T-cell (primary cell): ENCODE measurements at regions not wholly inside any gene's neighbourhood (a gene's known extent, or its start where the extent isn't known, plus 50 kb on each side); places are given as distances from the start of the nearest gene placed in this dataset.

Experiments
- ATAC-seq, 4 experiments: fragments of 200-7000 bp in 3 of 4; fragments of 150-1000 bp in 1 of 4; cut with Tn5 transposase; replicated peaks in 1 of 4; 1 replicate in 3 of 4; 2 replicates in 1 of 4; pipeline ENCODE4 v1.10.0; 2021; ENCODE audit warnings: moderate library complexity in 3 of 4, mild to moderate bottlenecking in 2 of 4, moderate number of reproducible peaks in 1 of 4
- CTCF ChIA-PET, 2 donors: fragments of 300-600 bp; sonication (Branson Sonifier 250); formaldehyde crosslinking; loops; one replicate each; lab custom pipeline; 2022; ENCODE audit warnings: antibody characterized with exemption in 2 of 2; lab: Charles Lee
- POLR2A ChIA-PET, 2 donors: fragments of 300-600 bp; sonication (Branson Sonifier 250); formaldehyde crosslinking; loops; one replicate each; lab custom pipeline; 2022; ENCODE audit warnings: antibody characterized with exemption in 2 of 2; lab: Charles Lee
- DNase-seq, 35 experiments: peaks; one replicate each; pipeline versions ENCODE4 v3.0.0 to v3.0.0-alpha.2; 2013 to 2023
- H3K27ac ChIP-seq: one replicate; pipeline ENCODE4 v1.5.1; 2013; ENCODE audit warnings: low read length
- H3K27me3 ChIP-seq, 2 experiments: replicated peaks in 1 of 2; 1 replicate in 1 of 2; 2 replicates in 1 of 2; pipeline versions ENCODE4 v1.6.1 to v1.7.0; 2013; ENCODE audit warnings: low read length in 1 of 2, mixed read lengths in 1 of 2; ENCODE audit not compliant: control insufficient read depth in 2 of 2, insufficient read depth in 2 of 2; ENCODE audit errors: extremely low read depth in 1 of 2
- H3K36me3 ChIP-seq, 2 donors: 1 replicate in 1 of 2; 2 replicates in 1 of 2; pipeline versions ENCODE4 v1.6.1 to v1.7.0; 2013; ENCODE audit warnings: low read length in 1 of 2; ENCODE audit not compliant: control insufficient read depth in 2 of 2, insufficient read depth in 1 of 2; ENCODE audit errors: extremely low read depth in 1 of 2
- H3K4me1 ChIP-seq, 2 experiments: 1 replicate in 1 of 2; 2 replicates in 1 of 2; pipeline versions ENCODE4 v1.6.1 to v1.7.0; 2013; ENCODE audit warnings: low read length in 2 of 2, mixed read lengths in 1 of 2; ENCODE audit not compliant: insufficient read depth in 2 of 2, control insufficient read depth in 1 of 2; ENCODE audit errors: extremely low read depth in 1 of 2
- H3K4me3 ChIP-seq, 2 donors: 1 replicate in 1 of 2; 2 replicates in 1 of 2; pipeline versions ENCODE4 v1.5.1 to v1.7.0; 2013; ENCODE audit warnings: mild to moderate bottlenecking in 2 of 2, low read length in 1 of 2, moderate library complexity in 1 of 2; ENCODE audit not compliant: control insufficient read depth in 1 of 2; ENCODE audit errors: extremely low read depth in 1 of 2
- H3K9me3 ChIP-seq: 2 replicates; pipeline ENCODE4 v1.7.0; 2013
- H3K27ac Mint-ChIP-seq, 2 donors: one replicate each; pipeline ENCODE4 v1.8.0; 2020 to 2021; ENCODE audit warnings: mild to moderate bottlenecking in 2 of 2, mixed read lengths in 2 of 2
- H3K27me3 Mint-ChIP-seq, 2 donors: one replicate each; pipeline ENCODE4 v1.8.0; 2021 to 2022; ENCODE audit warnings: mixed read lengths in 2 of 2
- H3K36me3 Mint-ChIP-seq: one replicate; pipeline ENCODE4 v1.8.0; 2021; ENCODE audit warnings: mixed read lengths
- H3K4me1 Mint-ChIP-seq, 3 donors: one replicate each; pipeline ENCODE4 v1.8.0; 2020 to 2022; ENCODE audit warnings: mixed read lengths in 3 of 3, mild to moderate bottlenecking in 1 of 3
- H3K4me3 Mint-ChIP-seq, 3 donors: one replicate each; pipeline ENCODE4 v1.8.0; 2020 to 2022; ENCODE audit warnings: mild to moderate bottlenecking in 3 of 3, mixed read lengths in 3 of 3, moderate library complexity in 3 of 3
- H3K9me3 Mint-ChIP-seq, 3 donors: one replicate each; pipeline ENCODE4 v1.8.0; 2020 to 2022; ENCODE audit warnings: mixed read lengths in 3 of 3
- WGBS: methylation state at CpG from one replicate; pipeline ENCODE4 v1.1.5; 2013; ENCODE audit warnings: missing lambda C conversion rate; ENCODE audit not compliant: insufficient coverage; 5-methylcytosine and 5-hydroxymethylcytosine counted together

- H3K4me3 ChIP-seq: no peak overlapping the region
- CTCF ChIA-PET: no interaction called here
- no peak for DNase-seq
- no peaks in the 10 kb centered on the region for H3K4me1 Mint-ChIP-seq
- POLR2A ChIA-PET: no interaction called here
- no peaks in the 10 kb centered on the region for H3K36me3 ChIP-seq
- no CpG with 5 or more reads among the region's 3 CpGs for WGBS
- no peaks in the 10 kb centered on the region for H3K27me3 ChIP-seq
- no peaks in the 10 kb centered on the region for H3K27me3 Mint-ChIP-seq
- no peaks in the 10 kb centered on the region for H3K4me1 ChIP-seq
- no peak overlapping the region for H3K4me3 Mint-ChIP-seq
- H3K27ac ChIP-seq: no peak overlapping the region
- H3K9me3 Mint-ChIP-seq: peaks cover 0 to 10% (median 8%) of the 10 kb centered on the region in 3 donors
- H3K9me3 ChIP-seq: no peaks in the 10 kb centered on the region
- H3K36me3 Mint-ChIP-seq: no peaks in the 10 kb centered on the region
- H3K27ac Mint-ChIP-seq: no peak overlapping the region
- ATAC-seq: no peak
Measured at GRCh38 chr3:64901986-64902516, 214.3 kb upstream of the ADAMTS9 start.

GRCh38 chr3:64901522-64901885 is 213.7 kb upstream of the ADAMTS9 start:
- H3K27me3 Mint-ChIP-seq: no peaks in the 10 kb centered on the region
- no peaks in the 10 kb centered on the region for H3K4me1 Mint-ChIP-seq
- H3K36me3 ChIP-seq: no peaks in the 10 kb centered on the region
- ATAC-seq (no peak), DNase-seq (no peak)
- H3K27ac ChIP-seq: no peak overlapping the region
- POLR2A ChIA-PET: no interaction called here
- CTCF ChIA-PET: no interaction called here
- H3K9me3 Mint-ChIP-seq: peaks cover 0 to 10% (median 6%) of the 10 kb centered on the region in 3 donors
- H3K4me3 Mint-ChIP-seq: no peak overlapping the region
- no peaks in the 10 kb centered on the region for H3K9me3 ChIP-seq
- H3K27me3 ChIP-seq: no peaks in the 10 kb centered on the region
- H3K27ac Mint-ChIP-seq: no peak overlapping the region
- WGBS: no CpG with 5 or more reads among the region's 1 CpG
- H3K4me1 ChIP-seq: no peaks in the 10 kb centered on the region
- H3K36me3 Mint-ChIP-seq: no peaks in the 10 kb centered on the region
- H3K4me3 ChIP-seq: no peak overlapping the region

- 67% methylated on average over 1 of the region's 5 CpGs for WGBS
- ATAC-seq (no peak), DNase-seq (no peak)
- no peaks in the 10 kb centered on the region for H3K27me3 ChIP-seq
- ChIA-PET POLR2A (no interaction called here), CTCF (no interaction called here)
- no peak overlapping the region for H3K27ac ChIP-seq
- H3K9me3 ChIP-seq: no peaks in the 10 kb centered on the region
- H3K4me1 Mint-ChIP-seq: no peaks in the 10 kb centered on the region
- no peaks in the 10 kb centered on the region for H3K27me3 Mint-ChIP-seq
- H3K27ac Mint-ChIP-seq: no peak overlapping the region
- no peaks in the 10 kb centered on the region for H3K36me3 Mint-ChIP-seq
- H3K9me3 Mint-ChIP-seq: peaks cover 0 to 10% (median 5%) of the 10 kb centered on the region in 3 donors
- H3K4me3 ChIP-seq: no peak overlapping the region
- no peak overlapping the region for H3K4me3 Mint-ChIP-seq
- H3K4me1 ChIP-seq: no peaks in the 10 kb centered on the region
- H3K36me3 ChIP-seq: no peaks in the 10 kb centered on the region
Measured at GRCh38 chr3:64900617-64901521, 213.1 kb upstream of the ADAMTS9 start.

GRCh38 chr3:64900156-64900555 is 212.4 kb upstream of the ADAMTS9 start:
- POLR2A ChIA-PET: no interaction called here
- H3K36me3 Mint-ChIP-seq: no peaks in the 10 kb centered on the region

GRCh38 chr3:64898941-64899340 is 211.1 kb upstream of the ADAMTS9 start:
- no peaks in the 10 kb centered on the region for H3K27me3 Mint-ChIP-seq
- ChIA-PET CTCF (no interaction called here), POLR2A (no interaction called here)
- ATAC-seq: no peak
- H3K9me3 Mint-ChIP-seq: peaks cover 0 to 14% (median 5%) of the 10 kb centered on the region in 3 donors
- no peaks in the 10 kb centered on the region for H3K4me1 Mint-ChIP-seq
- Histone ChIP-seq H3K4me1 (no peaks in the 10 kb centered on the region), H3K4me3 (no peak overlapping the region), H3K27me3 (no peaks in the 10 kb centered on the region), H3K27ac (no peak overlapping the region), H3K9me3 (no peaks in the 10 kb centered on the region), H3K36me3 (no peaks in the 10 kb centered on the region)
- no CpG with 5 or more reads among the region's 1 CpG for WGBS
- no peaks in the 10 kb centered on the region for H3K36me3 Mint-ChIP-seq
- no peak overlapping the region for H3K4me3 Mint-ChIP-seq
- no peak overlapping the region for H3K27ac Mint-ChIP-seq
- DNase-seq: no peak

More at GRCh38 chr3:64900156-64900555, 212.4 kb upstream of the ADAMTS9 start:
- H3K27me3 Mint-ChIP-seq: no peaks in the 10 kb centered on the region
- H3K4me3 ChIP-seq: no peak overlapping the region
- WGBS: 74% methylated on average over 3 of the region's 3 CpGs
- no peak overlapping the region for H3K27ac ChIP-seq
- H3K9me3 Mint-ChIP-seq: peaks cover 0 to 10% (median 5%) of the 10 kb centered on the region in 3 donors
- no peak for ATAC-seq
- H3K36me3 ChIP-seq: no peaks in the 10 kb centered on the region
- H3K27me3 ChIP-seq: no peaks in the 10 kb centered on the region
- no peak overlapping the region for H3K4me3 Mint-ChIP-seq
- no peaks in the 10 kb centered on the region for H3K4me1 Mint-ChIP-seq
- H3K4me1 ChIP-seq: no peaks in the 10 kb centered on the region
- H3K9me3 ChIP-seq: no peaks in the 10 kb centered on the region
- DNase-seq: no peak
- H3K27ac Mint-ChIP-seq: no peak overlapping the region
- CTCF ChIA-PET: no interaction called here

DNA sequence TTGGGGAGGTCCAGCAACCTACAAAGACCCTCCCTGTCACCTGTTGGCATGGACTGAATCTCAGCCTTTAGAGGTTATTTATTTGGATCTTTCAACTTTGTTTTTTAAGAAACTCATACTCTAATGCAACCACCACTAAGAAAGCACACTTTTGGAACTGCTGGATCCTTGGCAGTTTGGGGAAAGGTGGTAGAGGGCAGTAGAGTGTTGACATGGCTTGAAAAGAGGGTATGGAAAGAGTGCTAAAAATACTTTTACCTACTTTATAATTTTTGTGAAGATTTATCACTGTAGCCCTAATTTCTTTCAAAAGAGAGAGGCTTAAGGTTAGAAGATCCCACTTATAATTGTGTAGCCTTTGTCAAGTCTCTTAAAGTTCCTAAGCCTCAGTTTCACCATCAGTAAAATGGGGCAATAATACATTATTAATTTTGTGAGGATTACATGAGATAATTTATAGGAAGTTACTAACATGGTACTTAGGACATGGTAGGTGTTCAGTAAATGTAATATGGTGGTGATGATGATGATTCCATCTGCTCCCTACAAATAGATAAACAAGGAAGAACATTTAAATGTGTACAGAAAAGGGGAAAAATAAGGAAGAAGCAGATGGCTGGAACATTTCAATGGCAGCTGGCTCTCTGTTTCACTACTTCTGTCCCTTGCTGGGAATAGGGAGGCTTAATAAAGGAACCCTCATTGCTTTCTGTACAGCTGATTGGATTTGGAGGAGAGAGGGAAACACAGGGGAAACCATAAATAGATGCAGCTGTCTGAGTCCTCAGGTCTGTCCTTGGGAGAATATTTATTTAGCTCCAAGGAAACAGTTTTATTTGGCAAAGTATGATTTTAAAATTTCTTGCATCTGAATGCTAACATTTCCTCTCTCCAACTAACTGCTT is 208.4 kb upstream of the ADAMTS9 start:
- H3K4me3 ChIP-seq: no peak overlapping the region
- no peaks in the 10 kb centered on the region for H3K9me3 ChIP-seq
- ChIA-PET POLR2A (no interaction called here), CTCF (no interaction called here)
- no peaks in the 10 kb centered on the region for H3K27me3 ChIP-seq
- no peaks in the 10 kb centered on the region for H3K27me3 Mint-ChIP-seq
- H3K36me3 Mint-ChIP-seq: no peaks in the 10 kb centered on the region
- H3K27ac Mint-ChIP-seq: no peak overlapping the region
- no peaks in the 10 kb centered on the region for H3K36me3 ChIP-seq
- DNase-seq (no peak), ATAC-seq (no peak)
- H3K4me1 ChIP-seq: no peaks in the 10 kb centered on the region
- no peak overlapping the region for H3K4me3 Mint-ChIP-seq
- peaks cover 4 to 24% (median 6%) of the 10 kb centered on the region in 3 donors for H3K9me3 Mint-ChIP-seq
- H3K4me1 Mint-ChIP-seq: no peaks in the 10 kb centered on the region
- no peak overlapping the region for H3K27ac ChIP-seq
